IMR-90 (cell line): ENCODE measurements at regions not wholly inside any gene's neighbourhood (a gene's known extent, or its start where the extent isn't known, plus 50 kb on each side); places are given as distances from the start of the nearest gene placed in this dataset.

Experiments used
- ATAC-seq: fragments of 200-7000 bp; cut with Tn5 transposase; 2 replicates; pipeline ENCODE4 v1.9.1; 2020; ENCODE audit warnings: low read depth, mild to moderate bottlenecking, moderate library complexity
- BruUV-seq: library from RNA; stranded (reverse); fragments of 400-500 nt; replicated peaks from 2 replicates; lab custom pipeline; 2021; lab: Mats Ljungman, UMichigan
- CTCF ChIA-PET: fragments of 300-600 bp; formaldehyde crosslinking; extraction: SDS; loops from one replicate; lab custom pipeline; 2021; ENCODE audit warnings: antibody characterized with exemption; lab: Yijun Ruan, JAX
- POLR2A ChIA-PET: fragments of 300-600 bp; sonication (Branson Sonifier 250); formaldehyde crosslinking; loops from one replicate; lab custom pipeline; 2022; ENCODE audit warnings: antibody characterized with exemption; ENCODE audit not compliant: unreplicated experiment; lab: Charles Lee
- DNase-seq: peaks from one replicate; pipeline ENCODE4 v3.0.0; 2013
- H2AFZ ChIP-seq: replicated peaks from 2 replicates; pipeline ENCODE3; 2013; ENCODE audit warnings: low read length, mild to moderate bottlenecking; ENCODE audit not compliant: poor library complexity
- H2AK5ac ChIP-seq: 2 replicates; pipeline ENCODE4 v1.6.1; 2013; ENCODE audit warnings: low read depth, low read length, inconsistent platforms
- H2AK9ac ChIP-seq: replicated peaks from 2 replicates; pipeline ENCODE3; 2013; ENCODE audit warnings: mild to moderate bottlenecking, low read depth, low read length, moderate library complexity; ENCODE audit not compliant: poor library complexity
- H2BK120ac ChIP-seq: 2 replicates; pipeline ENCODE4 v1.6.1; 2013; ENCODE audit warnings: low read depth, low read length, inconsistent platforms
- H2BK15ac ChIP-seq: 3 replicates; pipeline ENCODE4 v1.6.1; 2013; ENCODE audit warnings: low read depth, low read length, inconsistent platforms
- H2BK20ac ChIP-seq: 2 replicates; pipeline ENCODE4 v1.6.1; 2013; ENCODE audit warnings: low read depth, mild to moderate bottlenecking, inconsistent platforms, low read length, moderate library complexity
- H2BK5ac ChIP-seq: 2 replicates; pipeline ENCODE4 v1.6.1; 2013; ENCODE audit warnings: mild to moderate bottlenecking, low read depth, low read length, inconsistent platforms; ENCODE audit not compliant: poor library complexity, severe bottlenecking
- H3K14ac ChIP-seq: replicated peaks from 2 replicates; pipeline ENCODE4 v1.6.1; 2013; ENCODE audit warnings: low read depth, low read length, inconsistent platforms
- H3K18ac ChIP-seq: 2 replicates; pipeline ENCODE4 v1.6.1; 2013; ENCODE audit warnings: low read depth, low read length, control low read depth
- H3K23ac ChIP-seq: 2 replicates; pipeline ENCODE4 v1.6.1; 2013; ENCODE audit warnings: low read depth, low read length, inconsistent platforms
- H3K27ac ChIP-seq: 2 replicates; pipeline ENCODE4 v1.5.1; 2013; ENCODE audit warnings: mild to moderate bottlenecking, control low read depth, low read length; ENCODE audit not compliant: insufficient read depth
- H3K27me3 ChIP-seq: 2 replicates; pipeline ENCODE4 v1.6.1; 2013; ENCODE audit warnings: low read length; ENCODE audit not compliant: control insufficient read depth, insufficient read depth
- H3K36me3 ChIP-seq: 2 replicates; pipeline ENCODE4 v1.6.1; 2013; ENCODE audit warnings: low read length, mixed read lengths; ENCODE audit not compliant: control insufficient read depth, insufficient read depth
- H3K4ac ChIP-seq: 2 replicates; pipeline ENCODE4 v1.6.1; 2013; ENCODE audit warnings: low read depth, low read length, inconsistent platforms
- H3K4me1 ChIP-seq: 2 replicates; pipeline ENCODE4 v1.6.1; 2013; ENCODE audit warnings: low read length, mixed read lengths; ENCODE audit not compliant: control insufficient read depth, insufficient read depth
- H3K4me2 ChIP-seq: 2 replicates; pipeline ENCODE4 v1.6.1; 2013; ENCODE audit warnings: low read depth, mild to moderate bottlenecking, control low read depth, low read length, moderate library complexity
- H3K4me3 ChIP-seq: 2 replicates; pipeline ENCODE4 v1.5.1; 2013; ENCODE audit warnings: low read depth, mild to moderate bottlenecking, control low read depth, low read length, moderate library complexity; ENCODE audit not compliant: insufficient read depth
- H3K56ac ChIP-seq: 2 replicates; pipeline ENCODE4 v1.6.1; 2013; ENCODE audit warnings: low read length, inconsistent platforms; ENCODE audit not compliant: insufficient read depth; ENCODE audit errors: extremely low read depth
- H3K79me1 ChIP-seq, 2 experiments: 2 replicates each; pipeline ENCODE4 v1.6.1; 2013; ENCODE audit warnings: low read length in 2 of 2, inconsistent platforms in 1 of 2, low read depth in 1 of 2
- H3K9ac ChIP-seq: 2 replicates; pipeline ENCODE4 v1.6.1; 2013; ENCODE audit warnings: low read depth, low read length, control low read depth
- H3K9me1 ChIP-seq: 2 replicates; pipeline ENCODE4 v1.6.1; 2013; ENCODE audit warnings: low read length, inconsistent platforms; ENCODE audit not compliant: insufficient read depth
- H3K9me3 ChIP-seq: 2 replicates; pipeline ENCODE4 v1.6.1; 2013; ENCODE audit warnings: low read length; ENCODE audit not compliant: control insufficient read depth, insufficient read depth
- H4K20me1 ChIP-seq: 2 replicates; pipeline ENCODE4 v1.6.1; 2013; ENCODE audit warnings: low read length, inconsistent platforms; ENCODE audit not compliant: insufficient read depth
- H4K5ac ChIP-seq: 2 replicates; pipeline ENCODE4 v1.6.1; 2013; ENCODE audit warnings: mild to moderate bottlenecking, low read depth, low read length, control low read depth
- H4K8ac ChIP-seq, 2 experiments: 2 replicates each; pipeline ENCODE4 v1.6.1; 2013; ENCODE audit warnings: low read depth in 2 of 2, low read length in 2 of 2, control low read depth in 1 of 2, inconsistent platforms in 1 of 2
- H4K91ac ChIP-seq: 2 replicates; pipeline ENCODE4 v1.6.1; 2013; ENCODE audit warnings: low read depth, low read length, inconsistent platforms; ENCODE audit not compliant: insufficient read depth
- BHLHE40 ChIP-seq: fragments of 150-350 bp; IDR thresholded peaks from 2 replicates; pipeline ENCODE4 v1.6.1; 2016; ENCODE audit warnings: mild to moderate bottlenecking, low read depth, low read length
- CEBPB ChIP-seq: IDR thresholded peaks from 2 replicates; pipeline ENCODE4 v1.6.1; 2012; ENCODE audit warnings: low read depth, low read length, improper control_type of control experiment
- CHD1 ChIP-seq: IDR thresholded peaks from 2 replicates; pipeline ENCODE4 v1.6.1; 2012; ENCODE audit warnings: low read depth, low read length, improper control_type of control experiment
- FOS ChIP-seq: fragments of 150-350 bp; IDR thresholded peaks from 2 replicates; pipeline ENCODE4 v1.6.1; 2016; ENCODE audit warnings: low read depth, low read length
- MAFK ChIP-seq: IDR thresholded peaks from 2 replicates; pipeline ENCODE4 v1.6.1; 2012; ENCODE audit warnings: low read depth, low read length, improper control_type of control experiment
- MAZ ChIP-seq: IDR thresholded peaks from 2 replicates; pipeline ENCODE4 v1.6.1; 2012; ENCODE audit warnings: low read depth, mild to moderate bottlenecking, low read length, improper control_type of control experiment, moderate library complexity, borderline replicate concordance
- MXI1 ChIP-seq: IDR thresholded peaks from 2 replicates; pipeline ENCODE4 v1.6.1; 2012; ENCODE audit warnings: low read depth, mild to moderate bottlenecking, low read length, moderate library complexity, borderline replicate concordance
- NFE2L2 ChIP-seq: fragments of 150-350 bp; IDR thresholded peaks from 2 replicates; pipeline ENCODE4 v1.6.1; 2016; ENCODE audit warnings: low read depth, mild to moderate bottlenecking, low read length
- RAD21 ChIP-seq: IDR thresholded peaks from 2 replicates; pipeline ENCODE4 v1.6.1; 2012; ENCODE audit warnings: low read length, improper control_type of control experiment
- RCOR1 ChIP-seq: IDR thresholded peaks from 2 replicates; pipeline ENCODE4 v1.6.1; 2012; ENCODE audit warnings: mild to moderate bottlenecking, low read length, improper control_type of control experiment; ENCODE audit not compliant: insufficient replicate concordance
- RFX5 ChIP-seq: IDR thresholded peaks from 2 replicates; pipeline ENCODE4 v1.8.0; 2012; ENCODE audit warnings: low read depth, mild to moderate bottlenecking, low read length, moderate library complexity
- SMC3 ChIP-seq: fragments of 150-350 bp; IDR thresholded peaks from 2 replicates; pipeline ENCODE4 v1.6.1; 2016; ENCODE audit warnings: low read depth, mild to moderate bottlenecking, antibody characterized with exemption, low read length, moderate library complexity
- whole genome bisulfite sequencing, 2 experiments: methylation state at CpG; one replicate each; pipeline versions ENCODE4 v1.1.5 to v1.1.7; 2013; ENCODE audit warnings: missing lambda C conversion rate in 2 of 2; ENCODE audit not compliant: insufficient read length in 1 of 2; ENCODE audit errors: extremely low coverage in 2 of 2; 5-methylcytosine and 5-hydroxymethylcytosine counted together
- dilution Hi-C: fragments of 300-500 bp; cut with HindIII; formaldehyde crosslinking; loops from one replicate; pipeline ENCODE4 v1.14.3; 2018; ENCODE audit warnings: low sequenced_read_pairs; ENCODE audit not compliant: unreplicated experiment
- in situ Hi-C: fragments of 300-500 bp; cut with MboI; formaldehyde crosslinking; loops from 3 replicates; pipeline ENCODE4 v1.14.3; 2019; ENCODE audit warnings: low sequenced_read_pairs, inconsistent platforms, mixed read lengths
- intact Hi-C: fragments of 100-400 bp; cut with micrococcal nuclease; formaldehyde crosslinking; loops from 2 replicates; pipeline ENCODE4 v1.10.0; 2022
- TF ChIP-seq, protein P1 (sequence below): fragments of 150-350 bp; IDR thresholded peaks from 2 replicates; pipeline ENCODE4 v1.6.1; 2017; ENCODE audit warnings: mild to moderate bottlenecking, antibody characterized with exemption, low read length, low read depth
- TF ChIP-seq, protein P2 (sequence below): fragments of 150-350 bp; IDR thresholded peaks from 2 replicates; pipeline ENCODE4 v1.6.1; 2016; ENCODE audit warnings: low read depth, mild to moderate bottlenecking, low read length, moderate library complexity, borderline replicate concordance
- TF ChIP-seq, protein P3 (sequence below): conservative IDR thresholded peaks from 2 replicates; pipeline ENCODE4 v1.5.1; 2012; ENCODE audit warnings: mild to moderate bottlenecking, low read depth, low read length, improper control_type of control experiment

DNA sequence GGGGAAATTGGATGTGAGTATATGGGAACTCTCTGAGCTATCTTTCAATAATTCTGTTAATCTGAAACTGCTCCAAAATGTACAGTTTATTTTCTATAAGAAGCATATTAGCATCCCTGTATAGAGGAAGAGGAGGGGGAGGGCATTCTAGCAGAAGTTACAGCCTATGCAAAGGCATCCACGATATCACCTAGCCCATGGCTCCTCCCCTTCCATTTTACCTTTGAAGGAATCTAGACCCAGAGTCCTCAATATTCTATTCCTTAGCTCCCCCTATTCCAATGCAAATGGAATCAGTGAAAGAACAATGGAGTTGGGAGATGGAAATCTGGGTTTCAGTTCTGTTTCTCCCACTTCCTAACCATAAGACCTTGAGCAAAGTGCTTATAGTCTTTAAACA, 132.9 kb upstream of the IFNE start:
- DNase-seq = no peak
- peaks cover 9% of the 10 kb centered on the region for H3K4me1 ChIP-seq
- peak overlapping the region; percentile 98 for H2BK5ac ChIP-seq
- H3K14ac ChIP-seq = peak overlapping the region; percentile 72; the same call in 1 of the 2 replicates
- no peak for ATAC-seq
- peak overlapping the region; percentile 73 to 86; a peak in 3 of 4 replicates for H4K8ac ChIP-seq
- peak overlapping the region; percentile 59 for H2AFZ ChIP-seq
- dilution Hi-C loops = no loop called here
- peak overlapping the region; percentile 92; the same call in 1 of the 2 replicates for H2BK20ac ChIP-seq
- H3K9ac ChIP-seq = no peak overlapping the region
- peak overlapping the region; percentile 49; the same call in 1 of the 2 replicates for H3K56ac ChIP-seq
- WGBS, 2 experiments = no CpG with 5 or more reads among the region's 1 CpG
- no peak overlapping the region; the same call in 1 of the 2 replicates for H4K91ac ChIP-seq
- TF ChIP-seq CHD1 (no peak), FOS (no peak), MAZ (no peak), NFE2L2 (no peak), RCOR1 (no peak), CEBPB (no peak), RAD21 (no peak), BHLHE40 (no peak), SMC3 (no peak), RFX5 (no peak), MXI1 (no peak), MAFK (no peak)
- TF ChIP-seq, protein P1, sequence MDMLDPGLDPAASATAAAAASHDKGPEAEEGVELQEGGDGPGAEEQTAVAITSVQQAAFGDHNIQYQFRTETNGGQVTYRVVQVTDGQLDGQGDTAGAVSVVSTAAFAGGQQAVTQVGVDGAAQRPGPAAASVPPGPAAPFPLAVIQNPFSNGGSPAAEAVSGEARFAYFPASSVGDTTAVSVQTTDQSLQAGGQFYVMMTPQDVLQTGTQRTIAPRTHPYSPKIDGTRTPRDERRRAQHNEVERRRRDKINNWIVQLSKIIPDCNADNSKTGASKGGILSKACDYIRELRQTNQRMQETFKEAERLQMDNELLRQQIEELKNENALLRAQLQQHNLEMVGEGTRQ = no peak
- TF ChIP-seq, protein P2, sequence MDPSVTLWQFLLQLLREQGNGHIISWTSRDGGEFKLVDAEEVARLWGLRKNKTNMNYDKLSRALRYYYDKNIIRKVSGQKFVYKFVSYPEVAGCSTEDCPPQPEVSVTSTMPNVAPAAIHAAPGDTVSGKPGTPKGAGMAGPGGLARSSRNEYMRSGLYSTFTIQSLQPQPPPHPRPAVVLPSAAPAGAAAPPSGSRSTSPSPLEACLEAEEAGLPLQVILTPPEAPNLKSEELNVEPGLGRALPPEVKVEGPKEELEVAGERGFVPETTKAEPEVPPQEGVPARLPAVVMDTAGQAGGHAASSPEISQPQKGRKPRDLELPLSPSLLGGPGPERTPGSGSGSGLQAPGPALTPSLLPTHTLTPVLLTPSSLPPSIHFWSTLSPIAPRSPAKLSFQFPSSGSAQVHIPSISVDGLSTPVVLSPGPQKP = no peak
- TF ChIP-seq, protein P3, sequence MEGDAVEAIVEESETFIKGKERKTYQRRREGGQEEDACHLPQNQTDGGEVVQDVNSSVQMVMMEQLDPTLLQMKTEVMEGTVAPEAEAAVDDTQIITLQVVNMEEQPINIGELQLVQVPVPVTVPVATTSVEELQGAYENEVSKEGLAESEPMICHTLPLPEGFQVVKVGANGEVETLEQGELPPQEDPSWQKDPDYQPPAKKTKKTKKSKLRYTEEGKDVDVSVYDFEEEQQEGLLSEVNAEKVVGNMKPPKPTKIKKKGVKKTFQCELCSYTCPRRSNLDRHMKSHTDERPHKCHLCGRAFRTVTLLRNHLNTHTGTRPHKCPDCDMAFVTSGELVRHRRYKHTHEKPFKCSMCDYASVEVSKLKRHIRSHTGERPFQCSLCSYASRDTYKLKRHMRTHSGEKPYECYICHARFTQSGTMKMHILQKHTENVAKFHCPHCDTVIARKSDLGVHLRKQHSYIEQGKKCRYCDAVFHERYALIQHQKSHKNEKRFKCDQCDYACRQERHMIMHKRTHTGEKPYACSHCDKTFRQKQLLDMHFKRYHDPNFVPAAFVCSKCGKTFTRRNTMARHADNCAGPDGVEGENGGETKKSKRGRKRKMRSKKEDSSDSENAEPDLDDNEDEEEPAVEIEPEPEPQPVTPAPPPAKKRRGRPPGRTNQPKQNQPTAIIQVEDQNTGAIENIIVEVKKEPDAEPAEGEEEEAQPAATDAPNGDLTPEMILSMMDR = no peak
- in situ Hi-C loops = no loop called here
- H4K20me1 ChIP-seq = no peaks in the 10 kb centered on the region
- peak overlapping the region; percentile 72 for H2BK120ac ChIP-seq
- no peak overlapping the region for H2AK9ac ChIP-seq
- H3K23ac ChIP-seq = no peak overlapping the region; the same call in 1 of the 2 replicates
- peak overlapping the region; percentile 61; the same call in 1 of the 2 replicates for H3K4ac ChIP-seq
- POLR2A ChIA-PET = no interaction called here
- peaks cover 6% of the 10 kb centered on the region for H3K9me1 ChIP-seq
- H3K18ac ChIP-seq = peak overlapping the region; percentile 96; the same call in 1 of the 2 replicates
- no TSS peak for BruUV-seq
- H3K4me3 ChIP-seq = no peak overlapping the region
- intact Hi-C loops = no loop called here
- H3K4me2 ChIP-seq = peak overlapping the region; percentile 7; the same call in 1 of the 2 replicates
- no peaks in the 10 kb centered on the region for H3K36me3 ChIP-seq
- peak overlapping the region; percentile 78 for H4K5ac ChIP-seq
- H3K27ac ChIP-seq = no peak overlapping the region
- peak overlapping the region; percentile 86 for H2AK5ac ChIP-seq
- peaks cover 0 to 3% of the 10 kb centered on the region in 2 experiments; a peak in 1 of 4 replicates for H3K79me1 ChIP-seq
- H3K9me3 ChIP-seq = no peaks in the 10 kb centered on the region
- H2BK15ac ChIP-seq = peak overlapping the region; percentile 91
- CTCF ChIA-PET = no interaction called here
- H3K27me3 ChIP-seq = no peaks in the 10 kb centered on the region
